ENCODE measurements at regions not wholly inside any gene's neighbourhood (a gene's known extent, or its start where the extent isn't known, plus 50 kb on each side); places are given as distances from the start of the nearest gene placed in this dataset.

DNA sequence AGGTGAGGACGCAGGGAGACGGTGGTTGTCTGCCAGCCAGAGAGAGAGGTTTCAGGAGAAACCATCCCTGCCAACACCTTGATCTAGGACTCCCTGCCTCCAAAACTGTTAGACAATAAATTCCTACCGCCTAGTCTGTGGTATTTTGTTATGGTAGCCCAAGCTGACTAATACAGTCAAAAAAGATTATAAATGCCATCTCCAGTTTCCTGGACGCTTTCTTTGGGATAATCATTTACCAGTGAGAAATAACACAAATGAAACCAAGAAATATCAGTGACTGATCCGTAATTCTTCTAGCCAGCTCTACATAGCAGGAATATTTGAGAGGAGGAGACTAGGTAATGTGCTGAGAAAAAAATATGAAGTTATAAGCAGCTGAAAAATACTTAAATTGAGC lies 707.8 kb upstream of the LMCD1 start:
- Histone ChIP-seq H3K27me3 (replicated peaks; ENCODE audit: control insufficient read depth, insufficient read depth, low read length) (no peaks in the 10 kb centered on the region), H3K4me3 (replicated peaks; ENCODE audit: low read depth, low read length) (no peak overlapping the region), H3K36me3 (ENCODE audit: control insufficient read depth, insufficient read depth, low read length) (no peaks in the 10 kb centered on the region)
- DNase-seq (ENCODE audit: extremely low read depth, insufficient read length), result no peak
- TF ChIP-seq, protein P1, sequence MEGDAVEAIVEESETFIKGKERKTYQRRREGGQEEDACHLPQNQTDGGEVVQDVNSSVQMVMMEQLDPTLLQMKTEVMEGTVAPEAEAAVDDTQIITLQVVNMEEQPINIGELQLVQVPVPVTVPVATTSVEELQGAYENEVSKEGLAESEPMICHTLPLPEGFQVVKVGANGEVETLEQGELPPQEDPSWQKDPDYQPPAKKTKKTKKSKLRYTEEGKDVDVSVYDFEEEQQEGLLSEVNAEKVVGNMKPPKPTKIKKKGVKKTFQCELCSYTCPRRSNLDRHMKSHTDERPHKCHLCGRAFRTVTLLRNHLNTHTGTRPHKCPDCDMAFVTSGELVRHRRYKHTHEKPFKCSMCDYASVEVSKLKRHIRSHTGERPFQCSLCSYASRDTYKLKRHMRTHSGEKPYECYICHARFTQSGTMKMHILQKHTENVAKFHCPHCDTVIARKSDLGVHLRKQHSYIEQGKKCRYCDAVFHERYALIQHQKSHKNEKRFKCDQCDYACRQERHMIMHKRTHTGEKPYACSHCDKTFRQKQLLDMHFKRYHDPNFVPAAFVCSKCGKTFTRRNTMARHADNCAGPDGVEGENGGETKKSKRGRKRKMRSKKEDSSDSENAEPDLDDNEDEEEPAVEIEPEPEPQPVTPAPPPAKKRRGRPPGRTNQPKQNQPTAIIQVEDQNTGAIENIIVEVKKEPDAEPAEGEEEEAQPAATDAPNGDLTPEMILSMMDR (IDR thresholded peaks at IDR 0.05; ENCODE audit: insufficient read depth, low read length, poor library complexity, severe bottlenecking), result no peak

DNA sequence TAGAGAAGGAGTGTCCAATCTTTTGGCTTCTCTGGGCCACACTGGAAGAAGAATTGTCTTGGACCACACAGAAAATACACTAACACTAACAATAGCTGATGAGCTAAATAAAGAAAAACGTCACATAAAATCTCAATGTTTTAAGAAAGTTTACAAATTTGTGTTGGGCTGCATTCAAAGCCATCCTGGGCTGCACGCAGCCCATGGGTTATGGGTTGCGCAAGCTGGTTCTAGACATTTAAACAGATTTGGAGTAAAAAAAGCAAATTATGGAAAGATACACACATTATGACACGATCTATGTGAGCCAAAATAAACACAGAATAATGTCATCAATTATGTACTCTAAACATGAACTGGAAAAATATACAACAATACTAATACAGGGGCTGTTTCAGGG lies 703.3 kb upstream of the LMCD1 start:
- H3K27me3 ChIP-seq (replicated peaks; ENCODE audit: control insufficient read depth, insufficient read depth, low read length), result no peaks in the 10 kb centered on the region
- H3K4me3 ChIP-seq (replicated peaks; ENCODE audit: low read depth, low read length), result no peak overlapping the region
- TF ChIP-seq, protein P1 (IDR thresholded peaks at IDR 0.05; ENCODE audit: insufficient read depth, low read length, poor library complexity, severe bottlenecking), result no peak
- no peaks in the 10 kb centered on the region for H3K36me3 ChIP-seq (ENCODE audit: control insufficient read depth, insufficient read depth, low read length)
- DNase-seq (ENCODE audit: extremely low read depth, insufficient read length), result no peak

DNA sequence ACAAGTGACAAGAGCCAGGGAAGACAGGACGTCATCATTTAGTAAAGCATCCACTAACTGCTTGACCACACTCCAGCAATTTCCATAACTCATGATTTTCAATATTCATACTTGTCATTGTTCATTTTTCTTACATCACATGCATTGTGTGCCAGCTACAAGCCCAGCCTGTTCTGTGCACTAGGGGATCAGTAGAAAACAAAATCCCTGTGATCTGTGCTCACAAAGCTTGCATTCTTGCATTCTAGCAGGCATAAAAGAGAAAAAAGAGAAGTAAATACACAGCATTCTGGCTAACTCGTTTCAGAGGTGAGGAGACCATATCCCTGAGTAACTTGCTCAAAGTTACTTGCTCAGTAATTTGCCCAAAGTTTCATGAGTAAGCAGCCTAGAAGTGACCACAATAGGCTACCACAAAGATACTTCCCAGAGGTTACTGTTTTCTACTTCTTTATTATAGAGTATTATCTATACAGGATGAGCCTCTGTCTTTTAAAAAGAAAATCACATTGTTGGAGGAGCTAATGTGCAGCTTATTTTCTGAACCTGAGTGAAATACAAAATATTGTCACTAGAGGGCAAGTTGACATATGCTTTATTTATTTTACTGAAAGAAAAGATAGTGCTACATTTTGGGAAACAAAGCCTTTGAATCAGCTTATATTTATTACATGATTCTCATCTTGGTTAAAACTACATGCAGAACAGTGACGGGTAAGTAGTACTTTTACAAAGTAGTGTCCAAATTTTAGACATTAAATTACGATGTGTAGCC lies 701.4 kb upstream of the LMCD1 start:
- TF ChIP-seq, protein P1 (IDR thresholded peaks at IDR 0.05; ENCODE audit: insufficient read depth, low read length, poor library complexity, severe bottlenecking), result no peak
- Histone ChIP-seq H3K4me3 (replicated peaks; ENCODE audit: low read depth, low read length) (no peak overlapping the region), H3K36me3 (ENCODE audit: control insufficient read depth, insufficient read depth, low read length) (no peaks in the 10 kb centered on the region), H3K27me3 (replicated peaks; ENCODE audit: control insufficient read depth, insufficient read depth, low read length) (no peaks in the 10 kb centered on the region)
- DNase-seq (ENCODE audit: extremely low read depth, insufficient read length), result no peak

DNA sequence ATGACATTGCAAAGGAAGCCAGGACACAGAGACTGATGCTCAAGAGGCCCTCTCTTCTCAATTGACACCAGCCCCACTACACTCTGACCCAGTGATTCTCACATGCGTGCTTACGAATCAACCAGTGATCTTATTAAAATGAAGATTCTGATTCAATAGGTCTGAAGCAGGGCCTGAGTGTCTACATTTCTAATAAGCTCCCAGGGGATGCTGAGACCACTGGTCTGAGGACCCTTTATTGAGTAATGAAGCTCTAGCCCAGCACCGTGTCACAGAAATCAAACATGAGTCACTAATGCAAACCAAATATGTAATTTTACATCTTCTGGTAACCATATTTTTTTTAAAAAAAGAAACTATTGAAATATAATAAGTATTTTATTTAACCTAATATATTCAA lies 689.1 kb upstream of the LMCD1 start:
- Histone ChIP-seq H3K27me3 (replicated peaks; ENCODE audit: control insufficient read depth, insufficient read depth, low read length) (no peaks in the 10 kb centered on the region), H3K36me3 (ENCODE audit: control insufficient read depth, insufficient read depth, low read length) (no peaks in the 10 kb centered on the region), H3K4me3 (replicated peaks; ENCODE audit: low read depth, low read length) (no peak overlapping the region)
- TF ChIP-seq, protein P1 (IDR thresholded peaks at IDR 0.05; ENCODE audit: insufficient read depth, low read length, poor library complexity, severe bottlenecking), result no peak
- DNase-seq (ENCODE audit: extremely low read depth, insufficient read length), result no peak

DNA sequence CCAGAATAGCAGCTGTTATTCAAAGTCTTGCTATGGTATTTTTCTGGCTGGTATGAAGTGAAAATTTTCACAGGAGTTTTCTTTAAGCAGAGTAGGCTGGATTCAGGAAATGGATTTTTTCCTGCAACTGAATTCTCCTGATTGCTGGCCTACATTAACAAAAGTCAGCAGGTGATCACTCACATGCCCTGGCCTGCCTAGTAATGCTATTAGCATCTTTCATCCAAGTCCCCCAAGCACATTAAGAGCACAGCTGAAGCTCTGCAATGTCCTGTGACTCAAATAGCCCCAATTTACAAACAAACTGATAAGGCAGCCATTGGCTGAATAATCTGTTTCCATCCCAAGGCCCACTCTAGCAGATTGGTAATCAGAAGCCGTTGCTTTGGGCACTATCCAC lies 688.3 kb upstream of the LMCD1 start:
- H3K36me3 ChIP-seq (ENCODE audit: control insufficient read depth, insufficient read depth, low read length), result no peaks in the 10 kb centered on the region
- H3K4me3 ChIP-seq (replicated peaks; ENCODE audit: low read depth, low read length), result no peak overlapping the region
- no peak for DNase-seq (ENCODE audit: extremely low read depth, insufficient read length)
- TF ChIP-seq, protein P1 (IDR thresholded peaks at IDR 0.05; ENCODE audit: insufficient read depth, low read length, poor library complexity, severe bottlenecking), result no peak
- H3K27me3 ChIP-seq (replicated peaks; ENCODE audit: control insufficient read depth, insufficient read depth, low read length), result no peaks in the 10 kb centered on the region

DNA sequence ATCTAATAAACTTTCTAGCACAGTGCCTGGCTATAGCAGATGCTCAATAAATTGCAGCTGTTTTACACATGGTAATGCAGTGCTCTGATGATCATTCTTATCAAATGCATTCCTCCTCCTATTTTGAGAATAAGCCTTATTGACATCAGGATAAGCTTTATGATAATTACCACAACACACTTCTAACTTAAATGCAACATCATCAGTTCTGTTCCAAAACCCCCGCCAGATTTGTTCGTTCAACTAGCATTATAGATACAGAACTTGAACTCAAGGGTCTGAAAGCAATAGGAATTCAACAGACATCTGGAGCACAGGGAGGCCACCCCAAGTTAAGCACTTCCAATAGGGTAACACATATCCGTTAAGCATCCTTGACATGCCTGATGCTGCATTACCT lies 684.4 kb upstream of the LMCD1 start:
- no peaks in the 10 kb centered on the region for H3K36me3 ChIP-seq (ENCODE audit: control insufficient read depth, insufficient read depth, low read length)
- TF ChIP-seq, protein P1 (IDR thresholded peaks at IDR 0.05; ENCODE audit: insufficient read depth, low read length, poor library complexity, severe bottlenecking), result no peak
- no peak overlapping the region for H3K4me3 ChIP-seq (replicated peaks; ENCODE audit: low read depth, low read length)
- DNase-seq (ENCODE audit: extremely low read depth, insufficient read length), result no peak
- no peaks in the 10 kb centered on the region for H3K27me3 ChIP-seq (replicated peaks; ENCODE audit: control insufficient read depth, insufficient read depth, low read length)
